ENCODE measurements at regions not wholly inside any gene's neighbourhood (a gene's known extent, or its start where the extent isn't known, plus 50 kb on each side); places are given as distances from the start of the nearest gene placed in this dataset.

DNA sequence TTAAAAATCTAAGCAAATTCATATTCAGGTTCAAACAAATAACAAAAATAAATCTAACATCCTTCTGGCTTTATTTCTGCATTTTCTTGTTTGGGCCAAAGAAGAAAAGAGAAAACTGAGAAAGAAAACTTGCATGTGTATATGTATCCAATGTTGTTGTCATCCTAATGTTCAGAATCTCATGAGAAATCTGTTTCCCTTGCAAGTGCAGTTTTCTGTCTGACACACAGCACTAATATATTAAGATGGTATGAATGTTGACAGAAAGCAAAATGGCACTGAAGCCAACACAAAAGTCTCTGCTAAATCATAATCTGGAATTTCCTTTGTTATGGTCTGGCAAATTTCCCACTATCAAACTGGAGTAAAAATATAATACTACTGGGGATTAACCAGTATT, 235.9 kb downstream of the HGF start:
- no peak for TF ChIP-seq EZH2 (IDR thresholded peaks at IDR 0.05; ENCODE audit: borderline replicate concordance, low read depth, low read length, severe bottlenecking)
- TF ChIP-seq, protein P1, sequence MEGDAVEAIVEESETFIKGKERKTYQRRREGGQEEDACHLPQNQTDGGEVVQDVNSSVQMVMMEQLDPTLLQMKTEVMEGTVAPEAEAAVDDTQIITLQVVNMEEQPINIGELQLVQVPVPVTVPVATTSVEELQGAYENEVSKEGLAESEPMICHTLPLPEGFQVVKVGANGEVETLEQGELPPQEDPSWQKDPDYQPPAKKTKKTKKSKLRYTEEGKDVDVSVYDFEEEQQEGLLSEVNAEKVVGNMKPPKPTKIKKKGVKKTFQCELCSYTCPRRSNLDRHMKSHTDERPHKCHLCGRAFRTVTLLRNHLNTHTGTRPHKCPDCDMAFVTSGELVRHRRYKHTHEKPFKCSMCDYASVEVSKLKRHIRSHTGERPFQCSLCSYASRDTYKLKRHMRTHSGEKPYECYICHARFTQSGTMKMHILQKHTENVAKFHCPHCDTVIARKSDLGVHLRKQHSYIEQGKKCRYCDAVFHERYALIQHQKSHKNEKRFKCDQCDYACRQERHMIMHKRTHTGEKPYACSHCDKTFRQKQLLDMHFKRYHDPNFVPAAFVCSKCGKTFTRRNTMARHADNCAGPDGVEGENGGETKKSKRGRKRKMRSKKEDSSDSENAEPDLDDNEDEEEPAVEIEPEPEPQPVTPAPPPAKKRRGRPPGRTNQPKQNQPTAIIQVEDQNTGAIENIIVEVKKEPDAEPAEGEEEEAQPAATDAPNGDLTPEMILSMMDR (IDR thresholded peaks at IDR 0.05; ENCODE audit: extremely low read depth in 1 of 2, insufficient read depth in 1 of 2, low read depth in 1 of 2, low read length in 2 of 2), result no peak
- TF ChIP-seq POLR2A (IDR thresholded peaks at IDR 0.05; ENCODE audit: low read depth, low read length), result no peak
